PC-9 (cell line): ENCODE measurements at regions not wholly inside any gene's neighbourhood (a gene's known extent, or its start where the extent isn't known, plus 50 kb on each side); places are given as distances from the start of the nearest gene placed in this dataset.
"Not testable (repeated sequence)": the region's sequence is repeated elsewhere in the genome, so short reads cannot be mapped to it uniquely, and the experiment has no call there.

ENCODE experiments used
- BruUV-seq: library from RNA; stranded (reverse); fragments of 400-500 nt; replicated peaks from 2 replicates; lab custom pipeline; 2021; lab: Mats Ljungman, UMichigan
- CTCF ChIA-PET: fragments of 300-600 bp; sonication (Branson Sonifier 250); formaldehyde crosslinking; loops from one replicate; lab custom pipeline; 2022; ENCODE audit warnings: antibody characterized with exemption; lab: Charles Lee
- POLR2A ChIA-PET: fragments of 300-600 bp; sonication (Branson Sonifier 250); formaldehyde crosslinking; loops from one replicate; lab custom pipeline; 2022; ENCODE audit warnings: antibody characterized with exemption; ENCODE audit not compliant: unreplicated experiment; lab: Charles Lee
- DNase-seq, 2 experiments: peaks; one replicate each; pipeline versions ENCODE4 v3.0.0 to v3.0.0-alpha.2; 2015 to 2022; ENCODE audit warnings: mixed read lengths in 1 of 2
- H2AFZ ChIP-seq: fragments of 200-600 bp; sonication (generic); 2 replicates; pipeline ENCODE4 v1.8.1; 2017; ENCODE audit warnings: antibody characterized with exemption
- H3F3A ChIP-seq: fragments of 200-600 bp; sonication (generic); 2 replicates; pipeline ENCODE4 v1.8.1; 2017; ENCODE audit warnings: antibody characterized with exemption, mild to moderate bottlenecking, low read depth; ENCODE audit not compliant: insufficient read depth
- H3K27ac ChIP-seq: fragments of 200-600 bp; sonication (generic); 2 replicates; pipeline ENCODE4 v1.6.1; 2016; ENCODE audit warnings: mixed run types
- H3K27me3 ChIP-seq: fragments of 200-600 bp; sonication (generic); 2 replicates; pipeline ENCODE4 v1.6.1; 2016; ENCODE audit warnings: low read depth, mixed run types; ENCODE audit not compliant: insufficient read depth
- H3K36me3 ChIP-seq: fragments of 200-600 bp; sonication (generic); 2 replicates; pipeline ENCODE4 v1.6.1; 2016; ENCODE audit warnings: low read depth, mixed run types
- H3K4me1 ChIP-seq: fragments of 200-600 bp; sonication (generic); replicated peaks from 2 replicates; pipeline ENCODE4 v1.6.1; 2016; ENCODE audit warnings: mixed run types; ENCODE audit not compliant: insufficient read depth
- H3K4me2 ChIP-seq: fragments of 200-600 bp; sonication (generic); 2 replicates; pipeline ENCODE4 v1.6.1; 2017; ENCODE audit warnings: mixed run types
- H3K4me3 ChIP-seq: fragments of 200-600 bp; sonication (generic); 2 replicates; pipeline ENCODE4 v1.6.1; 2016; ENCODE audit warnings: mixed run types
- H3K79me2 ChIP-seq: fragments of 200-600 bp; sonication (generic); 2 replicates; pipeline ENCODE4 v1.6.1; 2017; ENCODE audit warnings: low read depth, mixed run types
- H3K9me2 ChIP-seq: fragments of 200-600 bp; sonication (generic); 2 replicates; pipeline ENCODE4 v1.8.1; 2017; ENCODE audit warnings: mild to moderate bottlenecking; ENCODE audit not compliant: insufficient read depth
- H3K9me3 ChIP-seq: fragments of 200-600 bp; sonication (generic); 2 replicates; pipeline ENCODE4 v1.8.1; 2016; ENCODE audit warnings: low read depth; ENCODE audit not compliant: insufficient read depth
- H4K20me1 ChIP-seq: fragments of 200-600 bp; sonication (generic); 2 replicates; pipeline ENCODE4 v1.8.1; 2017; ENCODE audit not compliant: insufficient read depth
- EZH2 ChIP-seq: fragments of 200-600 bp; sonication (generic); IDR thresholded peaks from 2 replicates; pipeline ENCODE4 v1.8.0; 2017; ENCODE audit warnings: antibody characterized with exemption, low read depth
- intact Hi-C: fragments of 100-400 bp; cut with micrococcal nuclease; formaldehyde crosslinking; loops from one replicate; pipeline ENCODE4 v1.10.0; 2022; ENCODE audit not compliant: unreplicated experiment
- TF ChIP-seq, protein P1 (sequence below): fragments of 200-600 bp; sonication (generic); conservative IDR thresholded peaks from 2 replicates; pipeline ENCODE4 v1.6.1; 2017; ENCODE audit warnings: mixed run types, antibody characterized with exemption, mild to moderate bottlenecking, moderate library complexity

DNA sequence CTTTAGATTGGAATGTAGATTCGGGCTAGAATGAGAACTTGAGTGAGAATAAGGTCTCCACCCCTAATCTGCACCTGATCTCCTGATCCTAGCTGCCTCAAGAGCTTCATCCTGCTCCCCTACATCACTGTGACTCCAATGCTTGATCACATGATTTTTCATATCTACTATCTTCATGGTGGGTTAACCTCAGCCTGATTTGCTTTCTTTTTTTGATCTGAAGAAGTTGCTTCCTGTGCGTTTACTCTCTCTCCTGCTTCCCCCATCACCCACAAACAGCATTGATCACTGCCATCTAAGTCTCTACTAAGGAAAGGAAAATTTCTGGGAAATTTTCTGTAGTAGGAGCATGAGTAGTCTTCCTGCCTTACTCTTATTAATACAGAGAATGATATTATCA is 1542.1 kb upstream of the SLC10A2 start:
- no peaks in the 10 kb centered on the region for H3K9me2 ChIP-seq
- BruUV-seq = no TSS peak
- no peaks in the 10 kb centered on the region for H3K79me2 ChIP-seq
- no peak overlapping the region for H3K4me2 ChIP-seq
- no peak for DNase-seq
- H3K9me3 ChIP-seq = no peaks in the 10 kb centered on the region
- intact Hi-C loops = no loop called here
- H3K36me3 ChIP-seq = no peaks in the 10 kb centered on the region
- no peak overlapping the region for H3K27ac ChIP-seq
- H4K20me1 ChIP-seq = no peaks in the 10 kb centered on the region
- TF ChIP-seq, protein P1, sequence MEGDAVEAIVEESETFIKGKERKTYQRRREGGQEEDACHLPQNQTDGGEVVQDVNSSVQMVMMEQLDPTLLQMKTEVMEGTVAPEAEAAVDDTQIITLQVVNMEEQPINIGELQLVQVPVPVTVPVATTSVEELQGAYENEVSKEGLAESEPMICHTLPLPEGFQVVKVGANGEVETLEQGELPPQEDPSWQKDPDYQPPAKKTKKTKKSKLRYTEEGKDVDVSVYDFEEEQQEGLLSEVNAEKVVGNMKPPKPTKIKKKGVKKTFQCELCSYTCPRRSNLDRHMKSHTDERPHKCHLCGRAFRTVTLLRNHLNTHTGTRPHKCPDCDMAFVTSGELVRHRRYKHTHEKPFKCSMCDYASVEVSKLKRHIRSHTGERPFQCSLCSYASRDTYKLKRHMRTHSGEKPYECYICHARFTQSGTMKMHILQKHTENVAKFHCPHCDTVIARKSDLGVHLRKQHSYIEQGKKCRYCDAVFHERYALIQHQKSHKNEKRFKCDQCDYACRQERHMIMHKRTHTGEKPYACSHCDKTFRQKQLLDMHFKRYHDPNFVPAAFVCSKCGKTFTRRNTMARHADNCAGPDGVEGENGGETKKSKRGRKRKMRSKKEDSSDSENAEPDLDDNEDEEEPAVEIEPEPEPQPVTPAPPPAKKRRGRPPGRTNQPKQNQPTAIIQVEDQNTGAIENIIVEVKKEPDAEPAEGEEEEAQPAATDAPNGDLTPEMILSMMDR = no peak
- TF ChIP-seq EZH2 = no peak
- H3K27me3 ChIP-seq = no peaks in the 10 kb centered on the region
- no peak overlapping the region for H3K4me3 ChIP-seq
- H3F3A ChIP-seq = no peaks in the 10 kb centered on the region
- no peak overlapping the region for H2AFZ ChIP-seq
- ChIA-PET POLR2A (no interaction called here), CTCF (no interaction called here)
- H3K4me1 ChIP-seq = no peaks in the 10 kb centered on the region

- H3F3A ChIP-seq, POLR2A ChIA-PET, H3K9me3 ChIP-seq, H3K4me2 ChIP-seq, CTCF ChIA-PET, H3K36me3 ChIP-seq, H3K4me3 ChIP-seq, H4K20me1 ChIP-seq, DNase-seq, H3K4me1 ChIP-seq, BruUV-seq, H3K27me3 ChIP-seq, H2AFZ ChIP-seq, H3K9me2 ChIP-seq, intact Hi-C loops, H3K79me2 ChIP-seq, H3K27ac ChIP-seq: not testable (repeated sequence)
These were observed 1539.2 kb upstream of the SLC10A2 start for GRCh38 chr13:104605435-104605834.

DNA sequence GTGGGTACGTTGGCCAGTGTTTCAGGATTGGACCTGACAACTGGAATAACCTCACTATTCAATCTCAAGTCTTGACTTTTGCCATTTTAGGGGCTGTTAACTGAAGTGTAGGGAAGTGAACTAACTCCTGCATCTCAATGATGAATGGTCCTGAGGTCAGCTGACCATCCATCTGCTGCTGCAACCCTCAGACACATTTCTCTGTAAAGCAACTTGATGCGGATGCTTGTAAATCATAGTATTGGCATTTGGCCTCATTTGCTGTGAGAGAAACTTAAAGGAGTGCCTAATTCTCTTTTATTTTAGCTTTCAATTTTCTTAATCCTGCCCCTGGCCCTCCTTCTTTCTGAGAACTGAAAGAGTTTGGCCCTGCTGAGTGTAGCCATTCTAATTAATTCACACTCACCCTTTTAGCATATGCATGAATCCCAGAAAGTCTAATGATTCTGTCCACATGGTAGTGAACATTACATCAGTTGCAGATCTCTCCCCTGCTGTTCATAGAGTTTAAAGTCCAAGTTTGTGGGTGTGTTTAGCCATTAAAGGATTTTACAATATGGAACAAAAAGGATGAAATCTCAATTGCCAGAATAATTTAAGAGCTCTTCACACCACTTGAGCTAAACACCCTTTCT is 1531.4 kb upstream of the SLC10A2 start:
- no peaks in the 10 kb centered on the region for H3K27me3 ChIP-seq
- no peaks in the 10 kb centered on the region for H4K20me1 ChIP-seq
- H3K4me1 ChIP-seq = no peaks in the 10 kb centered on the region
- BruUV-seq = no TSS peak
- no peak for TF ChIP-seq EZH2
- TF ChIP-seq, protein P1 = no peak
- H3K9me2 ChIP-seq = no peaks in the 10 kb centered on the region
- POLR2A ChIA-PET = no interaction called here
- H3K9me3 ChIP-seq = no peaks in the 10 kb centered on the region
- no peak overlapping the region for H3K4me2 ChIP-seq
- intact Hi-C loops = no loop called here
- no peak overlapping the region for H3K4me3 ChIP-seq
- DNase-seq = no peak
- no peak overlapping the region for H2AFZ ChIP-seq
- H3F3A ChIP-seq = no peaks in the 10 kb centered on the region
- no peak overlapping the region for H3K27ac ChIP-seq
- CTCF ChIA-PET = no interaction called here
- no peaks in the 10 kb centered on the region for H3K36me3 ChIP-seq
- H3K79me2 ChIP-seq = no peaks in the 10 kb centered on the region

- Histone ChIP-seq H3F3A (no peaks in the 10 kb centered on the region), H3K9me3 (no peaks in the 10 kb centered on the region), H3K27me3 (no peaks in the 10 kb centered on the region), H4K20me1 (no peaks in the 10 kb centered on the region), H3K9me2 (no peaks in the 10 kb centered on the region), H3K36me3 (no peaks in the 10 kb centered on the region), H3K79me2 (no peaks in the 10 kb centered on the region), H3K4me1 (no peaks in the 10 kb centered on the region), H3K4me3 (no peak overlapping the region), H3K27ac (no peak overlapping the region), H3K4me2 (no peak overlapping the region), H2AFZ (no peak overlapping the region)
- intact Hi-C loops = no loop called here
- ChIA-PET POLR2A (no interaction called here), CTCF (no interaction called here)
- no peak for DNase-seq
- no TSS peak for BruUV-seq
- TF ChIP-seq, protein P1 = no peak
- TF ChIP-seq EZH2 = no peak
These were observed 1529.3 kb upstream of the SLC10A2 start for GRCh38 chr13:104595511-104595910.
